ENCODE measurements at regions not wholly inside any gene's neighbourhood (a gene's known extent, or its start where the extent isn't known, plus 50 kb on each side); places are given as distances from the start of the nearest gene placed in this dataset.

- WGBS, 2 donors, result 95 to 97% methylated on average over 1 of the region's 1 CpG
- ATAC-seq, result no peak
These were observed 352.6 kb upstream of the TGFBR2 start for GRCh38 chr3:30253832-30254231.

GRCh38 chr3:30256474-30256873, 349.9 kb upstream of the TGFBR2 start:
- intact Hi-C loops (cut with DNase I), result no loop called here

More at GRCh38 chr3:30253832-30254231, 352.6 kb upstream of the TGFBR2 start:
- Histone ChIP-seq H3K9me3 (no peaks in the 10 kb centered on the region), H3K27ac (no peak overlapping the region), H3K27me3 (no peaks in the 10 kb centered on the region), H3K4me3 (no peak overlapping the region), H3K4me1 (peaks cover 0 to 1% (median 0%) of the 10 kb centered on the region in 9 donors), H3K36me3 (no peaks in the 10 kb centered on the region)
- DNase-seq, result no peak
- intact Hi-C loops (cut with DNase I), result no loop called here
- TF ChIP-seq CTCF (IDR thresholded peaks at IDR 0.05), result no peak

DNA sequence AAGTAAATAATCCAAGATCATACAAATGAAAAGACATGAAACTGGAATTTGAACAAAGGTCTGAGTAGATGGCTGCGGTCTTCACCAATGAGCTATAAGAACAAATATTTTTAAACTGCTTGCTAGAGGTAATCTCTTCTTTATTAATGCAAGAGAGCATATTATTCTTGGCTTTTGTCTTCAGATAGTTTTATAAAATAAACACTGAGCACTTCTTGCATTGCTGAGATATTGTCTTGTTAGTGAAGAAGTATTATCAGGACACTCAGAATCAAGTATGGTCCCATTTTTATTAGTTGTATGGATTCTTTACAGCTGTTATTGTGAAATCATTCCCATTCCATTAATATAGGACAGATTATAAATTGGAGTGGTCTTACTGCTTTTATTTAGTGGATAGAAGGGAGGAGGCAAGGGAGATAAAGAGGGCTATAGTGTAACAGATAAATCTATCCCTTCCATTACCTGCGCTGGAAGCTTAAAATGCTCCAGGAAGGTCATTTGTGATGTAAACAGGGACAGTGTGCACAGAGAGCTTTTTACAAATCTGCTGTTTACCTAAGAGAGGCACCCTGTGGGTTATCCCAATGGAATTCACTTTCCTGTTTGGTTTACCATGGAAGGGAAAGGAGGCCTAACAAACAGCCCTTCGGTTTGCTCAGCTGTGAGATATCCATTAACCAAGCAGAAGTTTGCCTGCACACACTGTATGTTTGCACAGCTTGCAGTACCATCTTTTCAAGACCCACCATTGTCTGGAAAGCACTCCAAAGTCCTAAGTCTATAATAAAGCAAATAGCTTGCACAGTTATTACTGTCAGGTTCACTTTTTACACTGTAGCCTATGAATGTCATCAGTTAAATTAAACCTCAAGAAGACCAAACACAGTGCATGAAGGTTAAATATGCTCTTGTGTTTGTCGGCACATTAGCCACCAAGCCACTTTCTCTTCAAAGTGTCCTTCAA, 347.7 kb upstream of the TGFBR2 start:
- intact Hi-C loops (cut with DNase I), result no loop called here
- peaks cover 0 to 11% (median 5%) of the 10 kb centered on the region in 9 donors for H3K4me1 ChIP-seq
- 89 to 90% methylated on average over 4 of the region's 4 CpGs for WGBS, 2 donors

More at GRCh38 chr3:30256474-30256873, 349.9 kb upstream of the TGFBR2 start:
- TF ChIP-seq CTCF (IDR thresholded peaks at IDR 0.05), result no peak
- Histone ChIP-seq H3K27me3 (no peaks in the 10 kb centered on the region), H3K36me3 (no peaks in the 10 kb centered on the region), H3K27ac (no peak overlapping the region), H3K4me1 (peaks cover 0 to 5% (median 0%) of the 10 kb centered on the region in 9 donors), H3K9me3 (no peaks in the 10 kb centered on the region), H3K4me3 (no peak overlapping the region)
- 70 to 83% methylated on average over 1 of the region's 1 CpG for WGBS, 2 donors
- ATAC-seq (no peak), DNase-seq (no peak)

GRCh38 chr3:30259730-30260129, 346.7 kb upstream of the TGFBR2 start:
- peaks cover 0 to 4% (median 0%) of the 10 kb centered on the region in 11 donors for H3K9me3 ChIP-seq
- no peaks in the 10 kb centered on the region for H3K27me3 ChIP-seq
- DNase-seq (no peak), ATAC-seq (no peak)
- TF ChIP-seq CTCF (IDR thresholded peaks at IDR 0.05), result no peak
- H3K27ac ChIP-seq, result no peak overlapping the region
- 99 to 100% methylated on average over 2 of the region's 2 CpGs for WGBS, 2 donors
- intact Hi-C loops (cut with DNase I), result no loop called here
- peaks cover 0 to 13% (median 5%) of the 10 kb centered on the region in 9 donors for H3K4me1 ChIP-seq
- H3K36me3 ChIP-seq, result no peaks in the 10 kb centered on the region
- H3K4me3 ChIP-seq, result no peak overlapping the region

More for the DNA sequence above, 347.7 kb upstream of the TGFBR2 start:
- no peaks in the 10 kb centered on the region for H3K9me3 ChIP-seq
- H3K4me3 ChIP-seq, result no peak overlapping the region
- H3K36me3 ChIP-seq, result no peaks in the 10 kb centered on the region
- no peak overlapping the region for H3K27ac ChIP-seq
- H3K27me3 ChIP-seq, result no peaks in the 10 kb centered on the region
- no peak for DNase-seq
- no peak for TF ChIP-seq CTCF (IDR thresholded peaks at IDR 0.05)
- ATAC-seq, result peak in 1 of 8 donors; percentile 30

Data from heart right ventricle (tissue), 16 donors.